NCI-H128 (cell line): ENCODE measurements at regions not wholly inside any gene's neighbourhood (a gene's known extent, or its start where the extent isn't known, plus 50 kb on each side); places are given as distances from the start of the nearest gene placed in this dataset.
"Not testable (repeated sequence)": the region's sequence is repeated elsewhere in the genome, so short reads cannot be mapped to it uniquely, and the experiment has no call there.

Experiments used
- DNase-seq: peaks from one replicate; lab custom pipeline; 2025; ENCODE audit not compliant: unreplicated experiment; lab: John Stamatoyannopoulos, UW

DNA sequence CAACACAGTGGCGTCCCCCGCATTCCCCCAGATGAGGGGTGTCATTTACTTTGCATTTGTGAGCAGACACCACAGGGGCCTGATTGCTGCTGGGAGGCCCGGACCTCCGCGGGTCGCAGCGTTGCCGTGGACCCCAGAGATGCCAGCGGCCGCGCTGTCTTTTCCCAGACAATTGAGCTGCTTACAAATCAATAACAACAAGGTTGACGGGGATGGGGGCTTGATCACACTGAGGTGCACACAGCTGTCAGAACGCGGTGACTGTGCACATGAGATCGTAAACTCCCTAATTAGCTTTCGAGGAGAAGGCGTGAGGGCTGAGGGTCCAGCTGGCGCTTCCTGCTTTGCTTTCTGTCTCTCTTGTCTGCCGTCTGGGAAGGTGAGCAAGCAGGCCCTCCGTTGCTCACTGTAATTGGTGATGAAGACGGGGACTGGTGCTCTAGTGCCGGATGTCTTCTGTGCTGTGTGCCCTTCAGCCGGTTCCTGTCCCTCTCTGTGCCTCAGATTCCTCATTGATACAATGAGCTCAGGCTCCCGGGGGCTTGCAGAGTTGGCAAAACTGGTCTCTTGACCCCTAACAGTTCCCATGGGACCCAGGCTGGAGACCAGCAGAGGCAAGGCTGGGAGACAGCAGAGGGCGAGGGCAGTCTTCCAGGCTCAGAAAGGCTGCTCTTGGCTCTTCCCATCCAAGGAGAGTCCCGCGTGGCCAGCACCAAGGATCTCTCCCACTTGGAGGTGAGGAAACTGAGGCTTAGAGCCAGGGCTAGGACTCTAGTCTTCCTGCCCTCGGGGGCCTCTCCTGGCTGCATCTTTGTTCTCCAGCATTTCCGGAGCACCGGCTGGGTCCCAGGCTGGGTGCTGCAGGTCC lies 126.0 kb upstream of the PMEPA1 start:
- no peak for DNase-seq

DNA sequence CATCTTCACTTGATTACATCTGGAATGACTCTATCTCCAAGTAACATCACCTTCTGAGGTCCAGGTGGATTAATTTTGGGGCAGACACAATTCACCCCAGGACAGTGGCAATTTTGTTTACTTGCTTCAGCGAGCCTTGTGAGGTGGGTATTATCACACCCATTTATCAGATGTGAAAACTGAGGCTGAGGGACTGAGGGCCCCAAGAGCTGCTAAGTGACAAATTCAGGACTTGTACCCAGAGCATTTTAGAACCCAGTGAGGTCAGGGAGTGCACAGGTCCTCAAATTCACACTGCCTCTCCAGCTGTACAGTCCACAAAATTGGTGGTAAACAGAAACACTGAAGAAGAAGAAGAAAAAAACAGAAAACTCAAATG lies 125.2 kb upstream of the PMEPA1 start:
- no peak for DNase-seq

DNA sequence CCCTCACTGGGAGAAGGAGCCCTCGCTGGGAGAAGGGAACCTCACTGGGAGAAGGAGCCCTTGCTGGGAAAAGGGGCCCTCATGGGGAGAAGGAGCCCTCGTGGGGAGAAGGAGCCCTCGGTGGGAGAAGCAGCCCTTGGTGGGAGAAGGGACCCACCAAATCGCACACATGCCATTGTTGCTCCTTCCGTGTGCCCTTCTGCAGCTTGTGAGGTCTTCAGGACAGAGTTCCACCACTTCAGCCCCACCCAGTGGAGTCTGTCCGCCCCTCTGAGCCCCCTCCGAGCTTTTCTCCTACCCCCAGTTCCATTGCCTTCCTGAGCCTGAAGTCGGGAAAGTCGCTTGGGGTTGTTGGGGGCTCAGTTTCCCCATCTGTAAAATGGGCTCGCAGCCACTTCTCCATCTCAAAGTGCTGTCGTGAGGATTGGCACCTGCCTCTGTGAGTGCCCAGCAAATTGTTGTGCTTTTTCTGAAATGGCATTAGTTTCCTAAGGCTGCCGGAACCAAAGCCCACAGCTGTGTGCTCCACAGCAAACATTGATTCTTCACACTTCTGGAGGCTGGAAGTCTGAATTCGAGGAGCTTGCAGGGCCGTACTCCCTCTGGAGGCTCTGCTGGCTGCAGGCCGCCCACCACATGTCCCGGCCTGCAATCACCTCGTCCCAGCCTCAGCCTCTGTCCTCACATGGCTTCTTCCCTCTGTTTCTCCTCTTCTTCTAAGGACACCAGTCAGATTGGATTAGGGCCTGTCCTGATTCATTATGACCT lies 124.7 kb upstream of the PMEPA1 start:
- DNase-seq, result no peak

DNA sequence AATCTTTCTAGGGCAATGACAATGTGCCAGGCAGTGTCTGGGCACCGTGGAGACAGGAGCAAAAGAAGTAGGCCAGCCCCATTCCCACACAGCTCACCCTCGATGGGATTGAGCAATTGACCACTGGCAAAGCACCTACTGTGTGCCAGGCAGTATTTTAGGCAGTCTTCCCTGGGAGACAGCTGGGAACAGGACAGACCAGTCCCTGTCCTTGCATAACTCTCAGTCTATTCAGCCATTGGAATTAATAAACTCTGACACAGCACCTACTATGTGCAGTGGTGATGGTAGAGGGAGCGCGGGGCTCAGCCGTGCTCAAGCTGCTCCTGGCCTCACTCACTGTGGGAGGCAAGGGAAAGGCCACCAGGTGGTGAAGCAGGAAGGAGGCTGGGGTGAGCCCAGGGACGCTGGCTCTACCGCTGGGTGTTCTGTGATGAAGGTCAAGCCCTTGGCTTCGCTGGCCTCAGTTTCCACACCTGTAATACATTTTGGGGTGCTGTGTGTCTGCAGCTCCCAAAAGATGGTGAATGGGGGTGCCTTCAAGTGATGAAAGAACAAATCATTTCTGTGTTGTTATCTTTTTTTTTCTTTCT lies 122.3 kb upstream of the PMEPA1 start:
- no peak for DNase-seq

DNA sequence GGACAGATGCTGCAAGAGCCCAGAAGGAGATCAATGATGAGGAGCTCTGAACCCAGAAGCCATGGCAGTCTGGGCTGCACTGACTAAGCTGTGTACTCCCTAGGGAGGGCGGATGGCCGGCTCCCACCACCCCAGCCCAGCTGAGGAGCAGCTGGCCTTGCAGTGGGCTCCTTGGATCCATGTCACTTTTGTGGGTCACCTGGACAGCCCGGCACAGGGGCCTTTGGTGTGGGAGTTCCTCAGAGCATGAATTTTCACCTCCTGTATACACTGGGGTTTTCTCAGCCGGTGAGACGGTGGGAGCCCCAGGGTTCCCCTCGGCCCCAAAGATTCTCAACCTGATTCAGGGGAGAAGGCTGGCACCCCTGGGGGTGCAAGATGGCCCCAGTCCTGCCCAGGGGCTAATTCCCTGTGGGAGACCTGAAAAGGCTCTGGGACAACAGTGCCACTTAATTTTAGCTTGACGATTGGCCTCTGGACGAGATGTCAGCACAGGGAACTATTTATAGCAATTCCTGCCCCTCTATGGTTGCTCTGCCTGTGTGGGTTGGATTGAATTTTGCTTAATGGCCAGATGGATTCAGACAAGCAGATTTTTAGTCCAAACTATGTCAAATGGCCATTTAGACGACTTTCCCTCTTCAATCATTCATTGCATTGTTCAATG lies 121.6 kb upstream of the PMEPA1 start:
- DNase-seq, result no peak

DNA sequence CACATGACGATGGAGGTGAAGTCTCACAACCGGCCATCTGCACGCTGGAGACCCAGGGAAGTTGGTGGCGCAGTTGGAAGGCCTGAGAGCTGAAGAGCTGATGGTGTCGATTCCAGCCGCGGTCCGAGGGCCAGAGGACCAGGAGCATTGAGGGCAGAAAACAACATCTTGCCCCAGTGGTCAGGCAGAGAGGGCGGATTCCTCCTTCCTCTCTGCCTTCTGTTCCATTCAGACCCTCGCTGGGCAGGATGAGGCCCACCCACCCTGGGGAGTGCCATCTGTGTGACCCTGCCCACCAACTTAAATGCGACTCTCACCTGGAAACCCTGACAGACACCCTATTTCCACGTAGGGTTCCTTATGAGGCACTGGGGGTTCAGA lies 120.7 kb upstream of the PMEPA1 start:
- no peak for DNase-seq

DNA sequence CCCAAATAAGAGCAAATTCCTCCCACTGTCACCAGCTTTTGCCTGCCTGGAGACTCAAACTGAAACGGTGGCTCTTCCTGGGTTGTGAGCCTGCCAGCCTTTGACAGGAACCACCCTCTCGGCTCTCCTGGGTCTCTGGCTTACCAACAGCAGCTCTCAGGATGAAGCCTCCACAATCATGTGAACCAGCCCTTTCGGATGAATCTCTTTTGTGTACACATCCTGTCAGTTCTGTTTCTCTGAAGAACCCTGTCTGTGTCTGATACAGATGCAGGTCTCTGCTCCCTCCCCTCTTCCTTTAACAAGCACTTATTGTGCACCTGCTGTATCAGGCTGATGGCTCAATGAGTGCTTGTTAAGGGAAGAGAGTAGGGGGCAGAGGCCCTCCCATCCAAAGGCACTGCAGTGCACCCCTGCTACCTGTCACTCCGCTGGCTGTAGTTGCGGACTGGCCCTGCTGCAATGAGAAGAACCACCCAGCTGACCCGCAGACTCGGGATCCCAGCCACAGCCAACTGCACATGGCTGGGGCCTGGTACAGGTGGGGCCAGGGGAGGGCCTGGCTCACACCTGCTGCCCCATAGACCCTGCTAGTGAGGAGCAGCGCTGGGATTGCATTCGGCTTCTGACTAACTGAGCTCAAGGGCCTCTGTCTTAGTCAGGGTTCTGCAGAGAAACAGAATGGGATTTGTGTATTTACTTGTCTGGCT lies 120.1 kb upstream of the PMEPA1 start:
- no peak for DNase-seq

DNA sequence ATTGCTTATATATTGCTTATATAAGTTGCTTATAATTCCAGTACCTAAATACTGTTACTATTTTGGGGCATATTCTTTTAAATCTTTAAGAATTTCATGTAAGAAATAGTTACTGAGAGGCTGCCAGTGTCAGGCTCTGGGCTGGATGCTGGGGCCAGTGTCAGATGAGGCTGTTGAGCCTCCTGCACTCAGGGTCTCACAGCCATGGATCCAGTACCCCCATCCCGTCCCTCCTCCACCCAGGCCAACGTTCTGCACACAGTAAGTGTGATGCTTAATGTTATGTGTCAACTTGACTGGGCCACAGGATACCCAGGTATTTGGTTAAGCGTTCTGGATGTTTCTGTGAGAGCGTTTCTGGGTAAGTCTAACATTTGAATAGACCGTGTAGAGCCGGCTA lies 119.5 kb upstream of the PMEPA1 start:
- DNase-seq, result no peak

DNA sequence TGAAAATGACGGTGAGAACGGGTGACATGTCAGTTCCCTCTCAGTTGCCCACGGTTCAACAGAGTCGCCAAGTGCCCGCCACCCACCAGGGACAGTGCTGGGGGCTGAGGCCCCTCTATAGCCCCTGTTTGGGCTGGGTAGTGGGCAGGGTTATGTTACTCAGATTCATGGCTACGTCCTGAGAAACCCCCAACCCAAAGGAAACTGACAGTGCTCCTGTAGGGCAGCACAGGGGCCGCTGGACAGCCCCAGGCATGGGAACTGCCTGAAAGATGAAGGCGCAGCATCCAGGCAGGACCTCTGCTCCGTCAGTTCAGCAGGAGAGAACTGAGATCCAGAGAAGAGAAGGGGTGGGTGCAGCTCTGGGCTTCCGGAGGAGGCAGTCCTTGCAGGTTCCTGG lies 118.9 kb upstream of the PMEPA1 start:
- no peak for DNase-seq

DNA sequence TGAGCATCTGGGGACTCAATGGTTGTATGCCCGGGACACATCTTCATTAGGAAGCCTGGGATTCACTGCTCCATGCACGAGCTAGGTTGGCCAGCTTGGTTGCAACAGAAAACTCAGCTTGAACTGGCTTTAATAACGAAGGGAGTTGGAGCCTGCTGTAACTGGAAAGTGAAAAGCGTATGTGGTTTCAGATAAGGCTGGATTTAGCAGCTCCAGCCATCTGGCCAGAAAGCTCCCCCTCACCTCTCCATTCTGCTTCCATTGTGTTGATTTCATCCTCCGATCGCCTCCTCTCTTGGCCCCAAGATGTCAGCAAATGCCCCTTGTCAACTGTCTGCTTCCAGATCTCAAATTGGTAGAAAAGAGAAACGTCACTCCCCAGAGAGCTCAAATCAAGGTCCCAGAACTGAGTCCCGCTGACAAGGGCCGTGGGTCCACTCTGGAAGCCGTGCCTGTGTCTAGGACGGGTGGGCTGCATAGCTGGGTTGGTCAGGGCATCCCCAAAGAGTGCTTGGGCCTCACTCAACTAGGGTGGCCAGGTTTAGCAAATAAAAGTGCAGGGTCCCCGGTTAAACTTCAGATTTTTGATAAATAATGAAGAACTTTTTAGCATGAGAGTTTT lies 117.0 kb upstream of the PMEPA1 start:
- DNase-seq, result no peak

DNA sequence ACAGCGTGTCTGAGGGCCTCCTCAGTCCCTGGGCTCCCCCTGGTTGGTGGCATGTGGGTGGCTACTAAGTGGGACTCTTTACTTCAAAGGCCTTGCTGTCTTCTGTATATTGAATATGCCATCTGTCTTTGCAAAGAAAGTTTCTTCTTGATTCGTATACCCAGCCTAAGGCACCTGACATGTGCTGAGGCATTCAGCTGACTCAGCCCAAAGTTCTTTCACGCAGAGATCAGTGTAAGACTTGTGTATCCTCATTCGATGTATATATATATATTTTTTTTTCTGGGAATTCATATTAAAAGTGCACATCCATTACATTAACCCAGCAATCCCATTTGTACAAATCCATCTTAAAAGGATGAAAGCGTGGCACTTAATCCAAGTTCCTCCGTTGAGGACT lies 115.1 kb upstream of the PMEPA1 start:
- no peak for DNase-seq

DNA sequence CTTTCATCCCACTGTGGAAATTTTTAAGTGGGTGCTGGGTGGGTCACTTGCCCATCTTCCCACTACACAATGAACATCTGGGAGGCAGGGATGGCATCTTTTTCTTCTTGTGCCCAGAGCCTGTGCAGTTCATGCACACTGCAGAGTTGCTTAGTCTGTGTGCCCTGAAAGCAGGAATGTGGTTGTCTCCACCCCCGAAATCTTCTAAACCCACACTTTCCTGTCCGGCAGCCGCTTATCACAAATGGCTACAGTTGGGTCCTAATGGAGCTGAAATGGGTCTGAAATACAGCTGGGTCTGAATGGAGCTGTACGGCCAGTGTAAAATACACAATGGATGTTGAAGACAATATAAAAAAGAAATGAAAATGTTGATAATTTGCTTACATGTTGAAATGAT lies 112.1 kb upstream of the PMEPA1 start:
- no peak for DNase-seq

DNA sequence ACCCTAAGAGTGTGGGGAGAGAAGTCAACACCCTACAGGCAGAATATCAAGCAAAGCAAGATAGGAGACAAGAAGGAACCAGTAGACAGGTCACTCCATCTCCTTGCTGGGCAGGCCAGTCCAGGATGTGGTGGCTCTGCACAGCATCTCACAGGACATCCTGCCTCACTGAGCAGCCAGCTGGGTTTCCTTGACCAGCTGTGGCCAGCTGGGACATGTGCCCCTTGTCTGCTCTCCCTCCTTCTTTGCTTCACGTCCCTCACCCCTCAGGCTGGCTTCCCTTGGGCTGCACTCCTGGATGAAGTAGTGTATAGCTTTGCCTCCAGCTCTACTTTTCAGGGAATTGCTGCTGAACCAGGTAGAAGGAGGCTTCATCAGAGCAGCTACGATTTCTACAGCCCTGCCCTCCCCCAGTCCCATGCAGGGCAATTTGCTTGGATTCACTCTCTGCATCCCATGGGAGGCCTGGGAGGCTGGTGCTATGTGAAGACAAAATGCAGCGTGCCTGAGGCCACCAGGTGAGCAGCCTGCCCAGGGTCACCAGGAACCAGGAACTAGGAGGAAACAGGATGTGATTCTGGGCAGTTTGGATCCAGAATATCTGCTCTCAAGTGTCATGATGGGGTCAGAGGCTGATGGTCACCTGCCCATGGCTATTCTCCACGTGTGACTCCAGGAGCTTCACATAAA lies 110.0 kb upstream of the PMEPA1 start:
- DNase-seq, result no peak

DNA sequence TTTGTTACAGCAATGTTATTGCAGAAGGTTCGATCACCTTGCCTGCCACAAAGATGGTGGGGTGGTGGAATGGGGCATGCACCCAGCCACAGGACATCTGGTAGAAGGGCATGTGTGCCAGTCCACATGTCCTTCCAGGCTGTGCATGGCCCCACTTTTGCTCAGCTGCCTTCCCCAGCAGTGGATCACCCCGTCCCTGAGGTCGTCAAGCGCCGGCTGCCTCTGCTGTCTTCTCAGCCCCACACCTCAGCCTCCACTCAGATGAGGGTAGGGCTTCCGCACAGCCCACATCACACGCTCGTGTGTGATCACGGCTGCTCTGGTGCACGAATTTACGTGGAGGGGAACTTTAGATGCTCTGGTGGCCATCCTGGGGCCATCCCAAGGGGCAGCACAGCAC lies 109.5 kb upstream of the PMEPA1 start:
- no peak for DNase-seq

DNA sequence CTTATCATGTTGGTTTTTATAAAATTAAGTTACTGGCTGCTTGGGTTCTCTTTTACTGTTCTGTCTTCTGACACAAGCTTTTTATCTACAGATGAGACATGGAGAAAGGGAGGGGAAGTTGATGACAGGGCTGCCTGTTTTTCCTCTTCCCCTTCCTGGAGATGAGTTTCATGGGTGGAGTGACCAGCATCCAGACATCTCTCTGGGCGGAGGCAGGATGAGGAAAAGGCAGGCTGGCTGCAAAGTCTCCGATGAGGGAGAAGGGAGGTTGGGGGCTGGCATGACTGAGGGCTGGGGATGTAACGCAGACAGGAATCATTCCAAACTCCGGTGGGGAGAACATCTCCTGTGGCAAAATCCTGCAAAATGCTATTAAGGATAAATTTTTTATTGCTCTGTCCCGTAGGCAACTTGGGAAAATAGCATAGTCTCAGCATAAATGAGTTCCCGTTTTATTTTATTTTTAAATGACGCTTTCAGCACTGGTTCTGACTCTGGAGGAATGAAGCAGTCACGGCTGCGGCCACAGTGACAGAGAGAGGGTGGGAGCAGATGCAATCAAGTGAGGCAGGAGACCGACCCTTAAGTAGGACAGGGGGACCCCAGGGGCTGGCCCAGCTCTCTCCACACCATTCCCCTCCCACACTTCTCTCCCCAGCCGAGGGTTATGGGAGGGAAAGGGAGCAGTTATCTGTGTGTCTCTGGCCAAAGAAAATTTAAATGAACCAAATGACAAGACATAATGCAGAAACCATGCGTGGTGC lies 108.8 kb upstream of the PMEPA1 start:
- DNase-seq, result no peak

DNA sequence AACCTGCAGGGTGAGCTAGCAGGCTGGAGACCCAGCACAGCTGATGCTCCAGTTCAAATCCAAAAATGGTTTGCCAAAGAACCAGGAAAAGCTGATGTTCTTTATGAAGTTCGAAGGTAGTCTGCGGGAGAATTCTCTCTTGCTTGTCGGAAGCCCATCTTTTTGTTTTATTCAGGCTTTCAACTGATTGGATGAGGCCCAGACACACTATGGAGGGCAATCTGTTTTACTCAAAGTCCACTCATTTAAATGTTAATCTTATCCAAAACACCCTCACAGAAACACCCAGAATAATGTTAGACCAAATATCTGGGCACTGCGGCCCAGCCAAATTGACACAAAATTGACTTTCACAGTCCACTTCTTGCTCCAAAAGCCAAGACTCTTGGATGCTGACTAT lies 105.6 kb upstream of the PMEPA1 start:
- no peak for DNase-seq

DNA sequence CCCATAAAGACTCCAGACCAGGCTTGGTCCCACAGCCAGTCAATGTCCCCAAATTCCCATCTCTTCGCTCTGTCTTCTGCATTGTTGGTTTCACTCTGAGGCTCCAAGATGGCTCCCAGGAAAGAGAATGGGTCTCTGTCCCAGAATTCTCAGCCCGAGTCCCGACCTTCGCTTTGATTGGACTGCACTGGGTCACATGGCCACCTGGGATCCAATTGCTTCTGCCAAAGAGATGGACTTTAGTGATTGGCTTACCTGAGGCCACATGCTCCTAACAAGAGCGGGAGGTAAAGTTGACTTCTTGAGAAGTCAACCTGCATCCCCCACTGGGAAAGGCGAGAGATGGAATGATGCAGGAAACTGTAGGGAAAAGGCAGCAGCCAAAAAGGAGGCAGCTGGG lies 104.7 kb upstream of the PMEPA1 start:
- no peak for DNase-seq

DNA sequence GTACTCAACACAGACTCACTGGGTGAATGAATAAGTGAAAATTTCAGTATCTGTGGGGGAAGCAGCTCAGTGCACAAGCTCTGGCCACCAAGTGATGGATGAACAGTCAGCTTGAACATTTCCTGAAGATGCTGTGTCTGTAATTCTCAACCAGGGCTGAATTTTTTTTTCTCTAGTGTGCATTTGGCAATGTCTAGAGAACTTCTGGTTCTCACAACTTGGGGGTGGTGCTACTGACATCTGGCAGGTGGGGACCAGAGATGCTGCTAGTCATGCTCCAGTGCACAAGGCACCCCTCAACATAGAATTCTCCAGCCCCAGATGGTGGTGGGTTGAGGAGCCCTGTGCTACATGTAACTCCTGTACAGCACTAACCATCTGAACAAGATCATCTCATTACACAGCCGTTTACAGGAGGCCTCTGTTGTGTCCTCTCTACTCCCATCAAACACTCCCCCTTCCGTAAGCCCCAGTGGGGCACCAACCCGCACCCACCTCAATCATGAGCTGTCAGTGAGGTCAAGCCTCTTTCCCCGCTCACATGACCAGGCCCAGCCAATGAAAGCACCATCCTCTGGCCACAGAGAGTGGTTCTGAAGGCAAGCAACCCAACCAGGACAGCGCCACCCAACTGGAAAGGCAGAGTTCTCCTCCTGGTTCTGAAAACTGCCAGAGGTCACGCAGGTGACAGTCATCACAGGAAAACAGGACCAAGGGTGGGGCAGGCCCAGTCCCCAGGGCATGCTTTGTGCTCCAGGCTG lies 103.9 kb upstream of the PMEPA1 start:
- no peak for DNase-seq

DNA sequence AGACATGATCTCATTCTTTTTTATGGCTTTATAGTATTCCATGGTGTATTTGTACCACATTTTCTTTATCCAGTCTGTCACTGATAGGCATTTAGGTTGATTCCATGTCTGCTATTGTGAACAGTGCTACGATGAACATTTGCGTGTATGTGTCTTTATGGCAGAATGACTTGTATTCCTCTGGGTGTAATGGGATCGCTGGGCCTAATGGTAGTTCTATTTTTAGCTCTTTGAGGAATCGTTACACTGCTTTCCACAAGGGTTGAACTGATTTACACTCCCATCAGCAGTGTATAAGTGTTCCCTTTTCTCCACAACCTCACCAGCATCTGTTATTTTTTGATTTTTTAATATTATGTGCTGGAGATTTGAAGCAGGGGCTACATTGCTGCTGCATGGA lies 102.8 kb upstream of the PMEPA1 start:
- not testable (repeated sequence) for DNase-seq
